ENCODE measurements at regions not wholly inside any gene's neighbourhood (a gene's known extent, or its start where the extent isn't known, plus 50 kb on each side); places are given as distances from the start of the nearest gene placed in this dataset.

DNA sequence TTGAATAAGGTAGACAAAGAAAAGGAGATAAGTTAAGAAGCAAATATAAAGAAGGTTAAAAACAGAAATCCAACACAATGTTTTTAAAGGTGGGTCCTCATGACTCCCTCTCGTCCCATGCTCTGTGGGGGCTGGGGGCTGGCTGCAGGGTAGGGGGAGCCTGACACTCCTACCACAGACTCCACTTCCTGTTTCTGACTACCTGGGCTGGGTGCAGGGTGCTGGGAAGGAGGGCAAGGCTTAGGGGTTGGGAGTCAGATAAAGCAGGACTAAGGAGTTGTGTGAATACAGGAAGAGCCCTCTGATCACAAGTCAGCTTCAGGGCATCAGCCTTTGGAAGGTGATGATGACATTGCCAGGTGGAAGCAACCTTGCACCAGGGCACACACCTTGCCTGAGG lies 277.0 kb upstream of the SGK1 start:
- Mint-ChIP-seq H3K4me3 (ENCODE audit: unreplicated experiment) (no peak overlapping the region), H3K27ac (ENCODE audit: unreplicated experiment) (no peak overlapping the region), H3K36me3 (ENCODE audit: unreplicated experiment) (no peaks in the 10 kb centered on the region), H3K9me3 (ENCODE audit: unreplicated experiment) (no peaks in the 10 kb centered on the region), H3K4me1 (ENCODE audit: low read depth, unreplicated experiment) (no peaks in the 10 kb centered on the region), H3K27me3 (ENCODE audit: unreplicated experiment) (no peaks in the 10 kb centered on the region)
- DNase-seq, result no peak
- no peak for TF ChIP-seq CTCF (IDR thresholded peaks at IDR 0.05; ENCODE audit: partially characterized antibody, unreplicated experiment)

- Mint-ChIP-seq H3K4me1 (ENCODE audit: low read depth, unreplicated experiment) (no peaks in the 10 kb centered on the region), H3K27ac (ENCODE audit: unreplicated experiment) (no peak overlapping the region), H3K27me3 (ENCODE audit: unreplicated experiment) (no peaks in the 10 kb centered on the region), H3K36me3 (ENCODE audit: unreplicated experiment) (no peaks in the 10 kb centered on the region), H3K9me3 (ENCODE audit: unreplicated experiment) (no peaks in the 10 kb centered on the region), H3K4me3 (ENCODE audit: unreplicated experiment) (no peak overlapping the region)
- TF ChIP-seq CTCF (IDR thresholded peaks at IDR 0.05; ENCODE audit: partially characterized antibody, unreplicated experiment), result no peak
- DNase-seq, result no peak
Observed at GRCh38 chr6:134593887-134594286, 276.0 kb upstream of the SGK1 start.

GRCh38 chr6:134593442-134593841 lies 275.5 kb upstream of the SGK1 start:
- no peak for DNase-seq
- H3K27me3 Mint-ChIP-seq (ENCODE audit: unreplicated experiment), result no peaks in the 10 kb centered on the region
- H3K4me3 Mint-ChIP-seq (ENCODE audit: unreplicated experiment), result no peak overlapping the region
- H3K27ac Mint-ChIP-seq (ENCODE audit: unreplicated experiment), result no peak overlapping the region
- no peaks in the 10 kb centered on the region for H3K4me1 Mint-ChIP-seq (ENCODE audit: low read depth, unreplicated experiment)
- TF ChIP-seq CTCF (IDR thresholded peaks at IDR 0.05; ENCODE audit: partially characterized antibody, unreplicated experiment), result no peak
- no peaks in the 10 kb centered on the region for H3K9me3 Mint-ChIP-seq (ENCODE audit: unreplicated experiment)
- H3K36me3 Mint-ChIP-seq (ENCODE audit: unreplicated experiment), result no peaks in the 10 kb centered on the region

GRCh38 chr6:134593024-134593423 lies 275.1 kb upstream of the SGK1 start:
- Mint-ChIP-seq H3K9me3 (ENCODE audit: unreplicated experiment) (no peaks in the 10 kb centered on the region), H3K36me3 (ENCODE audit: unreplicated experiment) (no peaks in the 10 kb centered on the region), H3K27ac (ENCODE audit: unreplicated experiment) (no peak overlapping the region), H3K4me3 (ENCODE audit: unreplicated experiment) (no peak overlapping the region), H3K27me3 (ENCODE audit: unreplicated experiment) (no peaks in the 10 kb centered on the region), H3K4me1 (ENCODE audit: low read depth, unreplicated experiment) (no peaks in the 10 kb centered on the region)
- no peak for DNase-seq
- no peak for TF ChIP-seq CTCF (IDR thresholded peaks at IDR 0.05; ENCODE audit: partially characterized antibody, unreplicated experiment)

GRCh38 chr6:134590449-134590848 lies 272.5 kb upstream of the SGK1 start:
- Mint-ChIP-seq H3K4me3 (ENCODE audit: unreplicated experiment) (no peak overlapping the region), H3K9me3 (ENCODE audit: unreplicated experiment) (no peaks in the 10 kb centered on the region), H3K36me3 (ENCODE audit: unreplicated experiment) (no peaks in the 10 kb centered on the region), H3K27me3 (ENCODE audit: unreplicated experiment) (no peaks in the 10 kb centered on the region), H3K4me1 (ENCODE audit: low read depth, unreplicated experiment) (no peaks in the 10 kb centered on the region), H3K27ac (ENCODE audit: unreplicated experiment) (no peak overlapping the region)
- no peak for TF ChIP-seq CTCF (IDR thresholded peaks at IDR 0.05; ENCODE audit: partially characterized antibody, unreplicated experiment)
- no peak for DNase-seq

Measured in glutamatergic neuron (in vitro differentiated cells).